Hepatocyte (in vitro differentiated cells): ENCODE measurements at regions not wholly inside any gene's neighbourhood (a gene's known extent, or its start where the extent isn't known, plus 50 kb on each side); places are given as distances from the start of the nearest gene placed in this dataset.
A peak's percentile ranks its signal among the peaks of the same experiment; 100 is the strongest.

Experiments used
- DNase-seq: peaks from one replicate; pipeline ENCODE4 v3.0.0-alpha.2; 2016; ENCODE audit warnings: low spot score
- H2AFZ ChIP-seq: fragments of 200-600 bp; sonication (generic); 2 replicates; pipeline ENCODE4 v1.6.0; 2016; ENCODE audit warnings: antibody characterized with exemption, mild to moderate bottlenecking
- H3K27ac ChIP-seq: fragments of 200-600 bp; sonication (generic); 2 replicates; pipeline ENCODE4 v1.5.1; 2016; ENCODE audit warnings: mild to moderate bottlenecking
- H3K27me3 ChIP-seq: fragments of 200-600 bp; sonication (generic); 2 replicates; pipeline ENCODE4 v1.6.1; 2016
- H3K36me3 ChIP-seq: fragments of 200-600 bp; sonication (generic); replicated peaks from 2 replicates; pipeline ENCODE4 v1.5.1; 2016; ENCODE audit warnings: low read depth; ENCODE audit not compliant: insufficient read depth
- H3K4me1 ChIP-seq: fragments of 200-600 bp; sonication (generic); 2 replicates; pipeline ENCODE4 v1.5.1; 2016; ENCODE audit warnings: mild to moderate bottlenecking, moderate library complexity; ENCODE audit not compliant: insufficient read depth
- H3K4me2 ChIP-seq: fragments of 200-600 bp; sonication (generic); 2 replicates; pipeline ENCODE4 v1.6.0; 2016
- H3K4me3 ChIP-seq: fragments of 200-600 bp; sonication (generic); 2 replicates; pipeline ENCODE4 v1.5.1; 2016; ENCODE audit warnings: mild to moderate bottlenecking
- H3K79me2 ChIP-seq: fragments of 200-600 bp; sonication (generic); 2 replicates; pipeline ENCODE4 v1.6.0; 2017; ENCODE audit warnings: mild to moderate bottlenecking
- H3K9me2 ChIP-seq: fragments of 200-600 bp; sonication (generic); replicated peaks from 2 replicates; pipeline ENCODE4 v1.6.0; 2017; ENCODE audit warnings: mild to moderate bottlenecking; ENCODE audit not compliant: insufficient read depth
- H3K9me3 ChIP-seq: fragments of 200-600 bp; sonication (generic); 2 replicates; pipeline ENCODE4 v1.5.1; 2016; ENCODE audit warnings: low read depth, mild to moderate bottlenecking
- H4K20me1 ChIP-seq: fragments of 200-600 bp; sonication (generic); 2 replicates; pipeline ENCODE4 v1.6.0; 2016; ENCODE audit warnings: mild to moderate bottlenecking; ENCODE audit not compliant: insufficient read depth, poor library complexity, severe bottlenecking
- CTCF ChIP-seq: fragments of 200-600 bp; sonication (generic); IDR thresholded peaks from 2 replicates; pipeline ENCODE4 v1.5.1; 2016; ENCODE audit warnings: antibody characterized with exemption, mild to moderate bottlenecking; ENCODE audit not compliant: poor library complexity
- EZH2 ChIP-seq: fragments of 200-600 bp; sonication (generic); IDR thresholded peaks from 2 replicates; pipeline ENCODE4 v1.6.1; 2016; ENCODE audit warnings: antibody characterized with exemption, mild to moderate bottlenecking, borderline replicate concordance
- EZH2phosphoT487 ChIP-seq: fragments of 200-600 bp; sonication (generic); IDR thresholded peaks from one replicate; pipeline ENCODE4 v1.6.1; 2018; ENCODE audit warnings: antibody characterized with exemption, mild to moderate bottlenecking, low read depth, moderate library complexity; ENCODE audit not compliant: unreplicated experiment, severe bottlenecking
- WGBS: methylation state at CpG from one replicate; pipeline ENCODE4 v1.1.6; 2016; ENCODE audit warnings: low lambda C conversion rate; ENCODE audit errors: missing lambda C conversion rate; 5-methylcytosine and 5-hydroxymethylcytosine counted together

- Histone ChIP-seq H3K36me3 (no peaks in the 10 kb centered on the region), H3K79me2 (no peaks in the 10 kb centered on the region), H3K9me3 (no peaks in the 10 kb centered on the region), H3K4me2 (no peak overlapping the region), H2AFZ (no peak overlapping the region), H3K9me2 (no peaks in the 10 kb centered on the region), H4K20me1 (no peaks in the 10 kb centered on the region), H3K4me1 (peaks cover 17% of the 10 kb centered on the region), H3K27ac (peak overlapping the region; percentile 22), H3K27me3 (no peaks in the 10 kb centered on the region), H3K4me3 (no peak overlapping the region)
- 86% methylated on average over 2 of the region's 2 CpGs for WGBS
- no peak for DNase-seq
- TF ChIP-seq EZH2 (no peak), EZH2phosphoT487 (no peak), CTCF (no peak)
Observed at GRCh38 chr20:20778676-20779075, 66.2 kb upstream of the RALGAPA2 start.

- H4K20me1 ChIP-seq = no peaks in the 10 kb centered on the region
- no peaks in the 10 kb centered on the region for H3K36me3 ChIP-seq
- WGBS = 78% methylated on average over 3 of the region's 3 CpGs
- no peaks in the 10 kb centered on the region for H3K9me3 ChIP-seq
- H3K4me2 ChIP-seq = no peak overlapping the region
- H3K27me3 ChIP-seq = no peaks in the 10 kb centered on the region
- no peaks in the 10 kb centered on the region for H3K4me1 ChIP-seq
- no peak overlapping the region for H3K27ac ChIP-seq
- H3K79me2 ChIP-seq = no peaks in the 10 kb centered on the region
- no peak overlapping the region for H3K4me3 ChIP-seq
- no peak for DNase-seq
- TF ChIP-seq CTCF (no peak), EZH2phosphoT487 (no peak), EZH2 (no peak)
- H3K9me2 ChIP-seq = no peaks in the 10 kb centered on the region
- H2AFZ ChIP-seq = no peak overlapping the region
Observed at GRCh38 chr20:20772497-20773085, 60.1 kb upstream of the RALGAPA2 start.

- no peaks in the 10 kb centered on the region for H4K20me1 ChIP-seq
- no peak for TF ChIP-seq CTCF
- TF ChIP-seq EZH2phosphoT487 = no peak
- TF ChIP-seq EZH2 = no peak
- H3K4me2 ChIP-seq = no peak overlapping the region
- no peaks in the 10 kb centered on the region for H3K36me3 ChIP-seq
- H3K79me2 ChIP-seq = no peaks in the 10 kb centered on the region
- over 99% methylated on average over 29 of the region's 30 CpGs for WGBS
- no peaks in the 10 kb centered on the region for H3K9me3 ChIP-seq
- no peak for DNase-seq
- no peaks in the 10 kb centered on the region for H3K27me3 ChIP-seq
- no peak overlapping the region for H3K4me3 ChIP-seq
- H2AFZ ChIP-seq = no peak overlapping the region
- H3K9me2 ChIP-seq = no peaks in the 10 kb centered on the region
- H3K4me1 ChIP-seq = no peaks in the 10 kb centered on the region
- H3K27ac ChIP-seq = no peak overlapping the region
Observed at GRCh38 chr20:20768202-20768815, 55.9 kb upstream of the RALGAPA2 start.
